ENCODE measurements at regions not wholly inside any gene's neighbourhood (a gene's known extent, or its start where the extent isn't known, plus 50 kb on each side); places are given as distances from the start of the nearest gene placed in this dataset.

- TF ChIP-seq EP300 (IDR thresholded peaks at IDR 0.05), result no peak
- no peak for TF ChIP-seq POLR2A (IDR thresholded peaks at IDR 0.05)
- no peak for TF ChIP-seq CTCF (IDR thresholded peaks at IDR 0.05)
- Histone ChIP-seq H3K36me3 (no peaks in the 10 kb centered on the region), H3K27me3 (no peaks in the 10 kb centered on the region), H3K4me3 (no peak overlapping the region), H3K27ac (no peak overlapping the region), H3K9me3 (no peaks in the 10 kb centered on the region), H3K4me1 (no peaks in the 10 kb centered on the region)
- DNase-seq (no peak), ATAC-seq (ENCODE audit: low FRiP score in 2 of 2) (no peak)
- 48 to 75% methylated on average over 1 of the region's 1 CpG for WGBS, 2 donors
Observed at GRCh38 chr5:23014266-23014665, 161.1 kb upstream of the CDH12 start.

GRCh38 chr5:23013395-23013998 is 160.4 kb upstream of the CDH12 start:
- TF ChIP-seq POLR2A (IDR thresholded peaks at IDR 0.05), result no peak
- TF ChIP-seq POLR2AphosphoS5 (IDR thresholded peaks at IDR 0.05), result no peak
- TF ChIP-seq CTCF (IDR thresholded peaks at IDR 0.05), result no peak
- no peak for TF ChIP-seq EP300 (IDR thresholded peaks at IDR 0.05)
- WGBS, 2 donors, result 33 to 44% methylated on average over 4 of the region's 4 CpGs
- Histone ChIP-seq H3K27ac (no peak overlapping the region), H3K4me1 (no peaks in the 10 kb centered on the region), H3K27me3 (no peaks in the 10 kb centered on the region), H3K9me3 (no peaks in the 10 kb centered on the region), H3K36me3 (no peaks in the 10 kb centered on the region), H3K4me3 (peak overlapping the region in 2 of 4 donors; percentile 32 to 34)
- ATAC-seq (ENCODE audit: low FRiP score in 2 of 2) (no peak), DNase-seq (no peak)

- no peaks in the 10 kb centered on the region for H3K9me3 ChIP-seq
- ATAC-seq (ENCODE audit: low FRiP score in 2 of 2) (no peak), DNase-seq (no peak)
- H3K27me3 ChIP-seq, result no peaks in the 10 kb centered on the region
- TF ChIP-seq EP300 (IDR thresholded peaks at IDR 0.05) (no peak), POLR2AphosphoS5 (IDR thresholded peaks at IDR 0.05) (no peak), POLR2A (IDR thresholded peaks at IDR 0.05) (no peak), CTCF (IDR thresholded peaks at IDR 0.05) (no peak)
- H3K27ac ChIP-seq, result no peak overlapping the region
- H3K36me3 ChIP-seq, result no peaks in the 10 kb centered on the region
- no peaks in the 10 kb centered on the region for H3K4me1 ChIP-seq
- 49 to 55% methylated on average over 5 of the region's 5 CpGs for WGBS, 2 donors
- peak overlapping the region in 3 of 4 donors; percentile 0 to 34 (median 32) for H3K4me3 ChIP-seq
Observed at GRCh38 chr5:23012842-23013241, 159.7 kb upstream of the CDH12 start.

GRCh38 chr5:23007762-23008161 is 154.6 kb upstream of the CDH12 start:
- Histone ChIP-seq H3K27me3 (no peaks in the 10 kb centered on the region), H3K27ac (no peak overlapping the region), H3K4me1 (no peaks in the 10 kb centered on the region), H3K9me3 (no peaks in the 10 kb centered on the region), H3K36me3 (no peaks in the 10 kb centered on the region), H3K4me3 (no peak overlapping the region)
- no peak for ATAC-seq (ENCODE audit: low FRiP score in 2 of 2)
- 68 to 83% methylated on average over 1 of the region's 1 CpG for whole genome bisulfite sequencing, 2 donors
- TF ChIP-seq POLR2AphosphoS5 (IDR thresholded peaks at IDR 0.05) (no peak), POLR2A (IDR thresholded peaks at IDR 0.05) (no peak), CTCF (IDR thresholded peaks at IDR 0.05) (no peak), EP300 (IDR thresholded peaks at IDR 0.05) (no peak)
- no peak for DNase-seq

- Histone ChIP-seq H3K4me3 (no peak overlapping the region), H3K27me3 (no peaks in the 10 kb centered on the region), H3K4me1 (no peaks in the 10 kb centered on the region), H3K27ac (no peak overlapping the region), H3K36me3 (no peaks in the 10 kb centered on the region), H3K9me3 (no peaks in the 10 kb centered on the region)
- DNase-seq (no peak), ATAC-seq (ENCODE audit: low FRiP score in 2 of 2) (no peak)
- TF ChIP-seq EP300 (IDR thresholded peaks at IDR 0.05) (no peak), POLR2A (IDR thresholded peaks at IDR 0.05) (no peak), CTCF (IDR thresholded peaks at IDR 0.05) (no peak), POLR2AphosphoS5 (IDR thresholded peaks at IDR 0.05) (no peak)
- 52 to 56% methylated on average over 1 of the region's 1 CpG for WGBS, 2 donors
Observed at GRCh38 chr5:23007236-23007635, 154.1 kb upstream of the CDH12 start.
